Epithelial cell of proximal tubule (primary cell): ENCODE measurements at regions not wholly inside any gene's neighbourhood (a gene's known extent, or its start where the extent isn't known, plus 50 kb on each side); places are given as distances from the start of the nearest gene placed in this dataset.
"Not testable (repeated sequence)": the region's sequence is repeated elsewhere in the genome, so short reads cannot be mapped to it uniquely, and the experiment has no call there.

Source experiments
- DNase-seq: peaks from one replicate; pipeline ENCODE4 v3.0.0-alpha.2; 2011; ENCODE audit warnings: low read depth
- H3K4me3 ChIP-seq: 2 replicates; pipeline ENCODE4 v1.5.1; 2011; ENCODE audit warnings: low read depth, mild to moderate bottlenecking, low read length
- CTCF ChIP-seq: conservative IDR thresholded peaks from 2 replicates; pipeline ENCODE4 v1.5.1; 2012; ENCODE audit warnings: low read depth, mild to moderate bottlenecking, low read length

- TF ChIP-seq CTCF = no peak
- no peak for DNase-seq
- no peak overlapping the region for H3K4me3 ChIP-seq
Measured at GRCh38 chr15:100732211-100733055, 130.0 kb downstream of the ASB7 start.

GRCh38 chr15:100733101-100733842 is 130.9 kb downstream of the ASB7 start:
- no peak for DNase-seq
- no peak overlapping the region for H3K4me3 ChIP-seq
- no peak for TF ChIP-seq CTCF

- not testable (repeated sequence) for DNase-seq, H3K4me3 ChIP-seq
Measured at GRCh38 chr15:100733843-100734185, 131.4 kb downstream of the ASB7 start.

GRCh38 chr15:100734586-100734985 is 132.2 kb downstream of the ASB7 start:
- TF ChIP-seq CTCF = no peak
- no peak for DNase-seq
- H3K4me3 ChIP-seq = no peak overlapping the region

GRCh38 chr15:100735129-100736053 is 133.0 kb downstream of the ASB7 start:
- no peak overlapping the region for H3K4me3 ChIP-seq
- no peak for DNase-seq
- no peak for TF ChIP-seq CTCF

- no peak overlapping the region for H3K4me3 ChIP-seq
- TF ChIP-seq CTCF = no peak
- DNase-seq = no peak
Measured at GRCh38 chr15:100737214-100737613, 134.8 kb downstream of the ASB7 start.

GRCh38 chr15:100738614-100739013 is 136.2 kb downstream of the ASB7 start:
- TF ChIP-seq CTCF = no peak
- DNase-seq = no peak
- H3K4me3 ChIP-seq = no peak overlapping the region
